Activated naive CD4-positive, alpha-beta T cell treated with anti-CD3 and anti-CD28 coated beads, Interleukin-2, amount 10 ng/mL, durations not matched to agents 7 days and 5 days (primary cell): ENCODE measurements at regions not wholly inside any gene's neighbourhood (a gene's known extent, or its start where the extent isn't known, plus 50 kb on each side); places are given as distances from the start of the nearest gene placed in this dataset.

Experiments used
- CTCF ChIA-PET: fragments of 350-600 bp; sonication (Branson Sonifier 250); formaldehyde crosslinking; loops from one replicate; lab custom pipeline; 2021; ENCODE audit warnings: antibody characterized with exemption; lab: Charles Lee
- DNase-seq: peaks from one replicate; pipeline ENCODE4 v3.0.0-alpha.2; 2020
- H3K27ac Mint-ChIP-seq: one replicate; pipeline ENCODE4 v1.8.0; 2021; ENCODE audit warnings: mild to moderate bottlenecking, moderate library complexity, mixed read lengths
- H3K27me3 Mint-ChIP-seq: one replicate; pipeline ENCODE4 v1.8.0; 2021; ENCODE audit warnings: mild to moderate bottlenecking, mixed read lengths
- H3K36me3 Mint-ChIP-seq: one replicate; pipeline ENCODE4 v1.8.0; 2021; ENCODE audit warnings: mixed read lengths
- H3K4me1 Mint-ChIP-seq: one replicate; pipeline ENCODE4 v1.8.0; 2021; ENCODE audit warnings: mixed read lengths
- H3K4me3 Mint-ChIP-seq: one replicate; pipeline ENCODE4 v1.8.0; 2021; ENCODE audit warnings: mild to moderate bottlenecking, moderate library complexity, mixed read lengths
- H3K9me3 Mint-ChIP-seq: one replicate; pipeline ENCODE4 v1.8.0; 2021; ENCODE audit warnings: mixed read lengths

- Mint-ChIP-seq H3K4me3 (no peak overlapping the region), H3K27ac (no peak overlapping the region), H3K9me3 (peaks cover 8% of the 10 kb centered on the region), H3K4me1 (no peaks in the 10 kb centered on the region), H3K27me3 (no peaks in the 10 kb centered on the region), H3K36me3 (no peaks in the 10 kb centered on the region)
- DNase-seq, result no peak
- CTCF ChIA-PET, result no interaction called here
Measured at GRCh38 chr20:39364320-39364719, 402.2 kb downstream of the DHX35 start.

- Mint-ChIP-seq H3K4me1 (no peaks in the 10 kb centered on the region), H3K36me3 (no peaks in the 10 kb centered on the region), H3K27me3 (no peaks in the 10 kb centered on the region), H3K27ac (no peak overlapping the region), H3K4me3 (no peak overlapping the region), H3K9me3 (no peaks in the 10 kb centered on the region)
- CTCF ChIA-PET, result no interaction called here
- DNase-seq, result no peak
Measured at GRCh38 chr20:39359981-39360620, 398.0 kb downstream of the DHX35 start.

DNA sequence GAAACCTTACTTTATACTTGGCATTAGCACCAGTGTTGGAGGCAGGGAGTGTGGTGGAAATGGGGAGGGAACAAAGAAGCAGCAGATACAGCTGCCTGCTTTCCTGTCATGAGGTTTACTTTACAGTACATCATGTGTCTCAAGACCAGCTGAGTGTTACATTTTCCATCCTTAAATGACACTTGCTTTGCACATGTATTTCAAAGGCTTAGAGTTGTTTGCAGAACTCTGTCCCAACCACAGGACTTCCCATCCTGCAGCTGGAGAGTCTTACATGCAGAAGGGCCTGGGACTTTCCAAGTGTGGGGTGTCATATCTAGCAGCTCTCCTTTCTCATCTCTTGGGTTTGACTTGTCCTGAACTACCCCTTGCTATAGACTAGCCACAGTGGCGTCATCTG is 395.9 kb downstream of the DHX35 start:
- no peaks in the 10 kb centered on the region for H3K36me3 Mint-ChIP-seq
- CTCF ChIA-PET, result no interaction called here
- no peaks in the 10 kb centered on the region for H3K9me3 Mint-ChIP-seq
- no peak overlapping the region for H3K4me3 Mint-ChIP-seq
- no peaks in the 10 kb centered on the region for H3K4me1 Mint-ChIP-seq
- DNase-seq, result no peak
- H3K27me3 Mint-ChIP-seq, result no peaks in the 10 kb centered on the region
- H3K27ac Mint-ChIP-seq, result no peak overlapping the region

GRCh38 chr20:39356908-39357307 is 394.8 kb downstream of the DHX35 start:
- H3K27ac Mint-ChIP-seq, result no peak overlapping the region
- DNase-seq, result no peak
- CTCF ChIA-PET, result no interaction called here
- H3K27me3 Mint-ChIP-seq, result no peaks in the 10 kb centered on the region
- H3K9me3 Mint-ChIP-seq, result no peaks in the 10 kb centered on the region
- no peak overlapping the region for H3K4me3 Mint-ChIP-seq
- no peaks in the 10 kb centered on the region for H3K4me1 Mint-ChIP-seq
- H3K36me3 Mint-ChIP-seq, result no peaks in the 10 kb centered on the region

DNA sequence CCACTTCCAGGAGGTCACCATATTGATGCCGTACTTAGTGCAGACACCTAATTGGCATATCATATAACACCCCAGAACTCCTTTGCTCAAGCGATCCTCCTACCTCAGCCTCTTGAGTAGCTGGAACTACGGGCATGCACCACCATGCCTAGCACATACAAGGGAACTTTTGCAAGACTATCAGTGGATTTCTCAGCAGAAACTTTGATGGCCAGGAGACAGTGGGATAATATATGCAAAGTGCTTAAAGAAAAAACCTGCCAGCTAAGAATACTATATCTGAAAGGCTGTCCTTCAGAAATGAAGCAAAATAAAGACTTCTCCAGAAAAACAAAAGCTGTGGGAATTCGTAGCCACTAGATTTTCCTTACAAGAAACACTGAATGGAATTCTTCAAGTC is 387.1 kb downstream of the DHX35 start:
- peaks cover 15% of the 10 kb centered on the region for H3K9me3 Mint-ChIP-seq
- H3K27me3 Mint-ChIP-seq, result no peaks in the 10 kb centered on the region
- DNase-seq, result no peak
- H3K4me3 Mint-ChIP-seq, result no peak overlapping the region
- H3K36me3 Mint-ChIP-seq, result no peaks in the 10 kb centered on the region
- H3K27ac Mint-ChIP-seq, result no peak overlapping the region
- no peaks in the 10 kb centered on the region for H3K4me1 Mint-ChIP-seq
- CTCF ChIA-PET, result no interaction called here

DNA sequence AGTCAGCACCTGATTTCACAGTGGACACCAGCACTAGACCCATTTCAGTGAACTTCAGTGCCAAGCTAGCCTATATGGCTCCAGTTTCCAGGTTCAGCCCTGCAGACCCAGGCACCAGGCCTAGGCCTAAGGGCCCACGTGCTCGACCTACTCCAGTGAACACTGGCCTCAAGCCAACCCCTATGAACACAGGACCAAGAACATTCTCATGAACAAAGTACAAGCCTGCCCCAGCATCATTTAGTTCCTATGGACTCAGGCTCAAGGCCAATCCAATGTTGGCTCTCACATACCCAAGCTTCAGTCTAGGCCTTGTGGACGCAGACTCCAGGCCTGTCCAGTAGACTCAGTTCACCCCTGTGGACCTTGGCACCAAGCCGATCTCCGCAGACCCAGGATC is 385.5 kb downstream of the DHX35 start:
- no peak overlapping the region for H3K4me3 Mint-ChIP-seq
- H3K9me3 Mint-ChIP-seq, result peaks cover 15% of the 10 kb centered on the region
- H3K36me3 Mint-ChIP-seq, result no peaks in the 10 kb centered on the region
- CTCF ChIA-PET, result no interaction called here
- H3K4me1 Mint-ChIP-seq, result no peaks in the 10 kb centered on the region
- no peak overlapping the region for H3K27ac Mint-ChIP-seq
- no peaks in the 10 kb centered on the region for H3K27me3 Mint-ChIP-seq
- DNase-seq, result no peak

DNA sequence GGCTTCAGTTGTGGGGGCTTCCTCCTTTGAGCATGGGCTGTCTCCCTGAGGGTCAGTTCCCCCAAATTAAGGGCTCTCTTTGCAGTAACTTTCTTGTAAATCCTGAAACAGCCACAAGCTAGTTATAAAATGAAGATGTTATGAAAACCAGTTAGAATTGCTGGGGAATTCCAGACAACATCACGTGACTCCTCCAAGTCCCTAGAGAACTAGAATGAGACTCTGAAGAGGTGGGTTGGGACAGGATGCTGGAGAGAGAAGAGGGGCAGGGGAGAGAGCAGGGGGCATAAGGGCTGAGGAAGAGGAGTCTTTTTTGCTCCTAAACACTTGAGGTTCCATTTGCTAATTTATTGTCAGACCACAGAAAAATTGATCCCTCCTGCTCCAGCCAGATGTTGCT is 380.3 kb downstream of the DHX35 start:
- H3K36me3 Mint-ChIP-seq, result no peaks in the 10 kb centered on the region
- DNase-seq, result no peak
- no peak overlapping the region for H3K27ac Mint-ChIP-seq
- CTCF ChIA-PET, result no interaction called here
- no peaks in the 10 kb centered on the region for H3K27me3 Mint-ChIP-seq
- no peaks in the 10 kb centered on the region for H3K4me1 Mint-ChIP-seq
- H3K4me3 Mint-ChIP-seq, result no peak overlapping the region
- no peaks in the 10 kb centered on the region for H3K9me3 Mint-ChIP-seq

- Mint-ChIP-seq H3K27me3 (no peaks in the 10 kb centered on the region), H3K4me3 (no peak overlapping the region), H3K36me3 (no peaks in the 10 kb centered on the region), H3K27ac (no peak overlapping the region), H3K9me3 (no peaks in the 10 kb centered on the region), H3K4me1 (no peaks in the 10 kb centered on the region)
- no peak for DNase-seq
- CTCF ChIA-PET, result no interaction called here
Measured at GRCh38 chr20:39338469-39339376, 376.6 kb downstream of the DHX35 start.

- Mint-ChIP-seq H3K36me3 (no peaks in the 10 kb centered on the region), H3K9me3 (no peaks in the 10 kb centered on the region), H3K4me1 (no peaks in the 10 kb centered on the region), H3K4me3 (no peak overlapping the region), H3K27me3 (no peaks in the 10 kb centered on the region), H3K27ac (no peak overlapping the region)
- DNase-seq, result no peak
- CTCF ChIA-PET, result no interaction called here
Measured at GRCh38 chr20:39333211-39333610, 371.1 kb downstream of the DHX35 start.

DNA sequence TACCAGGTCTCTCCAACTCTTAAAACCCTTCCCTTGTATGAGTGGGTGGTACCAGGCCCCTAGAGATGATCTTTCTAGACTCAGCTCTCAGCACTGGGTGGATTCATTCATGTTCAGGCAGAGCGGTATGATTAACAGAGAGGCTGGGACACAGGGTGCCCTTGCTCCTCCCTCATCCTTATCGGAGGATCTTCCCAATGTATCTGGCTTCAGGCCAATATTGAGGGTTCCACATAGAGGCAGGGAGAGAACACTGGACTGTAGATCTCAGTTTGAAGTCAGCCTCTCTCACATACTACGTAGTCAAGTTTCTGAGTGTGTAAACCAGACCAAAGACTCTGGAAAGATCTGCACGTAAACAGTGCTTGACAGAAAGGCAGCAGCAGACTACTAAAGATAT is 366.2 kb downstream of the DHX35 start:
- Mint-ChIP-seq H3K4me3 (no peak overlapping the region), H3K4me1 (no peaks in the 10 kb centered on the region), H3K27me3 (no peaks in the 10 kb centered on the region), H3K36me3 (no peaks in the 10 kb centered on the region), H3K27ac (no peak overlapping the region), H3K9me3 (no peaks in the 10 kb centered on the region)
- no peak for DNase-seq
- CTCF ChIA-PET, result no interaction called here

DNA sequence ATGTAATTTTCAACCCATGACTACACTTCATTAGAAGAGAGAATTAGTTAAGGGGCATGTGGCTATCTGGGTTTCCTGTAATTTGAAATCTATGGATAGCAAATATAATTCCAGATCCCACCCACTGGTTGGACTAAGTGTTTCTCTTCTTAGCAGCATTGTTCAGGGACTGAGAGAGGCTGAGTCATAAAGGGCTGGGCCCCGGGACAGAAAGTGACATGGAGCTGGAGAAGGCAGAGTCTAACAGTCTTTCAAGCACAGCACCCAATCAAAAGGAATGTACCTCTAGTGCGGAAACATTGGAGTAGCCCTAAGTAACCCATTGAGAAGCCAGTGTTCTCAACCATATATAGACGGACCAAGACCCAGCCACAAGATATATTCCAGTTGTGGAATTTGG is 363.9 kb downstream of the DHX35 start:
- Mint-ChIP-seq H3K9me3 (no peaks in the 10 kb centered on the region), H3K36me3 (no peaks in the 10 kb centered on the region), H3K4me3 (no peak overlapping the region), H3K4me1 (no peaks in the 10 kb centered on the region), H3K27me3 (no peaks in the 10 kb centered on the region), H3K27ac (no peak overlapping the region)
- no peak for DNase-seq
- CTCF ChIA-PET, result no interaction called here

DNA sequence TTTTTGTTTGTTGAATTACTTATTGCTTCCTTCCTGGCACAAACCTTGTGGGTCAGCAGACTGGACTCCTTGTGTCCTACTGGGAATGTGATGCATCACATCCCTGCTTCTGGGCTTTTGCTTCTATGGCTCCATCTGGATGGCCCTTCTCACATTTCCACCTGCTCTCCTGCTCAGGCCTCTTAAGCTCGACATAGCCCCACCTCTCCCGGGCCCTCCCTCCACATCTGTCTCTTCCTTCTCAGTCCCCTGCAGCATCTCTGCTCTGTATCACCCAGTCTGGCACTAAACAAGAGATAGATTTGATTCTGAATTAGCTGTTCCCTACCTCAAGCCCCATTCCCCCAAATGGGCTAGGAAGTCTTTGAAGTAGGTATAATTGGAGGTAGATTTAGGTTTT is 356.8 kb downstream of the DHX35 start:
- Mint-ChIP-seq H3K4me1 (no peaks in the 10 kb centered on the region), H3K4me3 (no peak overlapping the region), H3K9me3 (no peaks in the 10 kb centered on the region), H3K27ac (no peak overlapping the region), H3K27me3 (peaks cover 7% of the 10 kb centered on the region), H3K36me3 (no peaks in the 10 kb centered on the region)
- CTCF ChIA-PET, result no interaction called here
- no peak for DNase-seq

DNA sequence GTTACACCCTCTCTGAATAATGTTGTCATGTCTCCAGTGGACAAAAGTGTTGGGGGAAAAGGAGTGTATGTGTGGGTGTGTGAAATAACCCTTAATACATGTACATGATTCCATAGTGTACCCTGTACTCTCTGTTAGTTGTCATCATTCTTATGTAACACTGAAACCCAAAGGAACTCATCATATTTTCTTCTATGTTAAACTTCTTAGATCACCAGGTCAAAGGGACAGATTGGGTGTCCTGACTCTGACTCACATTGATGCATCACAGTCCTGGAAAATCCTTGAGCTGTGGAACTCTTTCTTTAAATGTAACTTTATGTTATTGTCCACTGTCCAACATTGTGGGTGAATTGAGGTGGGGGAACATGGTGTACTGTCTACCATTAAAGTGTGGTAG is 350.5 kb downstream of the DHX35 start:
- Mint-ChIP-seq H3K27ac (no peak overlapping the region), H3K27me3 (peaks cover 10% of the 10 kb centered on the region), H3K4me1 (no peaks in the 10 kb centered on the region), H3K36me3 (no peaks in the 10 kb centered on the region), H3K9me3 (no peaks in the 10 kb centered on the region), H3K4me3 (no peak overlapping the region)
- DNase-seq, result no peak
- CTCF ChIA-PET, result no interaction called here

DNA sequence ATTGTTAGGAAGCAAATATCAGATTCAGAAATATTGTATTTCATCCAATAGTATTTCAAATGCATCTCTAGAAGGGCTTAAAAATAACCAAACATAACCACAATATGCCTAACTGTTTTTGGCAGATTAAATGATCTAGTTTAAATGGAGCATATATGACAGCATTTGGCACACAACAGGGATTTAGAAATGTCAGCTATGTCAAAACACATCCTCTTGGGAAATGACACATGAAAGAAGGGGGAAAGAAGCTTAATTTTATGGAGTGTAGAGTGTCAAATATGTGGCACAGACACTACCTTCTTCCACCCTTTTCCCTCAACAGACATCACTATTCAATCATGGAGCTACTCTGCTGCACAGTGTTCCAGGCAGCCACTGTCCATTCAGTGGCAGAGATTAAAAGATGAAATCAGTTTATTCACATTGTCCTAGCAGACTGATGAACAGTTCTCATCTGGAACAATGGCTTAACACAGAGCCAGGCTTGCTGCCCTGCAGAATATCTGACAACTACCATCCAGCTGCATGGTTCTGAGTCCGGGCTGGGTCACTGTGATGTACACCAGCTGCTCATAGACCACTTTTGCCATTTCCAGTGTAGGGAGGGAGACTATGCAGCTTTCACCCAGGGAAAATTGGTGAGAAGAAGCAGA is 349.8 kb downstream of the DHX35 start:
- Mint-ChIP-seq H3K27me3 (peaks cover 10% of the 10 kb centered on the region), H3K4me1 (no peaks in the 10 kb centered on the region), H3K27ac (no peak overlapping the region), H3K9me3 (no peaks in the 10 kb centered on the region), H3K4me3 (no peak overlapping the region), H3K36me3 (no peaks in the 10 kb centered on the region)
- DNase-seq, result no peak
- CTCF ChIA-PET, result no interaction called here
